NCI-H1436 (cell line): ENCODE measurements at regions not wholly inside any gene's neighbourhood (a gene's known extent, or its start where the extent isn't known, plus 50 kb on each side); places are given as distances from the start of the nearest gene placed in this dataset.
"Not testable (repeated sequence)": the region's sequence is repeated elsewhere in the genome, so short reads cannot be mapped to it uniquely, and the experiment has no call there.

Source experiments
- DNase-seq: peaks from one replicate; lab custom pipeline; 2025; lab: John Stamatoyannopoulos, UW

GRCh38 chr6:79392094-79392493 lies 145.1 kb downstream of the LCA5 start:
- DNase-seq = no peak

- no peak for DNase-seq
Observed at GRCh38 chr6:79391480-79391879, 145.8 kb downstream of the LCA5 start.

- DNase-seq = no peak
Observed at GRCh38 chr6:79385893-79386292, 151.3 kb downstream of the LCA5 start.

GRCh38 chr6:79385333-79385732 lies 150.9 kb upstream of the HMGN3 start:
- DNase-seq = no peak

GRCh38 chr6:79384845-79385244 lies 150.4 kb upstream of the HMGN3 start:
- peak; percentile 94 for DNase-seq

GRCh38 chr6:79378957-79379356 lies 144.5 kb upstream of the HMGN3 start:
- DNase-seq = no peak

DNA sequence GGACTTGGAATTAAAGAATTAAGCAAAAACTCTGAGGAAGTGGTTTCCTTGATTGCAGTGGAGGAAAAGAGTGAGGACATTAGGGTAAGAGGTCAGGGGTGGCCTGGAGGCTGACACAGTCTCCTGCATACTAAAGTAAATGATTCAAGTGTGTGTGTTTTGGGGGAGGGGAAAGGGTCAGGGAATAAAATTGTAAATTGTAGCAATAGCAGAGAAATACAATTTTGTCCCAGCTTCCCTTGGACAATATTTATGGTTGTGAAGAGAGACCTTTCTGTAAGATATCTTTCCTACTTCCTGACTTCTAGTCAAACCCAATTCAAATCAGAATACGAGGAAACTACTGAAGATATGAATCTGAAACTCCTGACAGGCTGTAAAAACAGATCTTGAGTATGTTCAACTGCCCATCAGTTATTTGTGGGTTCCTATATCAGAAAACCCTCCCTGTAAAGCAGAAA lies 143.4 kb upstream of the HMGN3 start:
- DNase-seq = no peak

GRCh38 chr6:79377047-79377446 lies 142.6 kb upstream of the HMGN3 start:
- DNase-seq = no peak

DNA sequence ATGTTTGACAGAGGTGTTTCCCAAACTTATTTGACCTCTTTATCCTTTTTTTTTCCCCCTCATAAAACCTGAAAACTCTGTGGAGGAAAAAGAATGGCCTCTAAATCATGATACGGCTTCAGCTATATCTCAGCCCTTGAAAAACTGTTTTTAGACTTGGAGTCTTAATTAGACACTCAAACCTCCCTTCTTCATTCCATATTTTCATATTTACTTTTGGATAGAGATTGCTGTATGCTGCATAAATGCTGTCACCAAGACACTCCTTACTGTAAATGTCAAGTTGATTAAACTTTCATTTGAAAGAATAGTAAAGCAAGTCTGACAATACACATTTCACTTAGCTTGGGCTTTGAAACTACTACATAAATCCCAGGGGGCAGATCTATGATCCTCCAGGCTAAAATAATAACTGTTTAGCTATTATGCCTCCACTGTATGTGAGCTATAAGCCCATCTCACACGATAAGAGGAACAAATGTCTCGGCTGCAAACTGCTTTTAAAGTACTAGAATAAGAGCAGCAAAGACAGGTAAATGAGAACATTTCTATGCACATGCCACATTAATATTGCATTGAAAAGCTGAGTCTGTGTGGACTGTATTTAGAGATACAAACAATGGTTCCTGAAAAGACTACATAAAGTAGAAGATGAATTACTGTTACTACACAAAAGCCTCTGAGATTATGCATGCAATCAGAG lies 141.3 kb upstream of the HMGN3 start:
- peak; percentile 88 for DNase-seq

GRCh38 chr6:79374308-79374707 lies 139.8 kb upstream of the HMGN3 start:
- DNase-seq = no peak

- DNase-seq = no peak
Observed at GRCh38 chr6:79373880-79374279, 139.4 kb upstream of the HMGN3 start.

DNA sequence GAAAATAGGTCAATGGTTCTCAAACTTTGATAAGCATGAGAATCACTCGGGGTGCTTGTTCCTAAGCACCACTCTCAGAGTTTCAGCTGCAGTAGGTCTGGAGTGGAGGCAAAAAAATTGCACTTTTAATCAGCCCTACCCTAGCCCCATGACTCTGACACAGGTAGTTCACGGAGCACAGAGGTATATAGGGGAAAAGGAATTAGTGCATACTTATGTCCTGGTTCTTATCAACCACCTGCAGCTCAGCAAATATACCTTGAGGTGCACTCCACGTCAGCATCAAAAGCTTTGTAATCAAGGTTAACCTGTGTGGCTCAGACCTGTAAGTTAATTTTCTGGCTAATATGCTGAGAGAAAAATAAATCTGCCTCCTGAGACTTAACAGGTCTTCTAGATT lies 138.8 kb upstream of the HMGN3 start:
- DNase-seq = no peak

DNA sequence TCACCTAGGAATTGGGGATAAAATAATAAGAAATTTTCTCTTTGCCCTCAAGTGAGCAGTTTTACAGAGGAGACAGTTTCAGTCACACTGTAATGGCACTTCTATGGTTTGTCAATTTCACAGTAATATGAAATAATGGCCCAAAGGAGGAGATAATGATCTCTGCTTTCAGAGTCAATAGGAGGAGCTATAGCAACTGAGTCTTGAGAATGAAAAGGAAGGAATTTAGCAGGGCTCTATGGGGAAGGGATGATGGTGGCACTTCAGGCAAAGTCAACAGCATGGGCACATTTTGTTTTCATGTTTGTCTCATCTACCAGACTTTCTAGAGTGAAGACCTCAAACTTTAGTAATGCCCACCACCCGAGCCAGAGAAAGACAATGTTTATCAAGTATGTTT lies 138.3 kb upstream of the HMGN3 start:
- no peak for DNase-seq

DNA sequence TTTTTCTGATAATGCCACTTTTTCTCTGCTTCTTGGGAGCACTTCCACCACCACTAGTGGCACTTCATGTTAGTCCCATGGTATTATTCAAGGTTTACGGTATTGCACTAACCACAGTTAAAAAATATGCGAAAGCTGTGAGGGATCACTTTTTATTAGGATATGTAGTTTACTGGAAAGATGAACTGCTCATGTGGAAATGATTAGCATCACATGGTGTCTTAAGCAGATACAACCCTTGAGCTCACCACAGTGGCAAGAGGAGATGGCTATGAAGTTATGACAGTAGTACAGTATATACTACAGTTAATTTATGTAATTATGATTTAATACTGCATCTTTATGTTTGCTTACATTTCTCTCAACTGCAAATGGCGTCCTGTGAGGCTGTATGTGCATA lies 134.5 kb upstream of the HMGN3 start:
- DNase-seq = no peak

- DNase-seq = not testable (repeated sequence)
Observed at GRCh38 chr6:79363441-79363840, 129.0 kb upstream of the HMGN3 start.

DNA sequence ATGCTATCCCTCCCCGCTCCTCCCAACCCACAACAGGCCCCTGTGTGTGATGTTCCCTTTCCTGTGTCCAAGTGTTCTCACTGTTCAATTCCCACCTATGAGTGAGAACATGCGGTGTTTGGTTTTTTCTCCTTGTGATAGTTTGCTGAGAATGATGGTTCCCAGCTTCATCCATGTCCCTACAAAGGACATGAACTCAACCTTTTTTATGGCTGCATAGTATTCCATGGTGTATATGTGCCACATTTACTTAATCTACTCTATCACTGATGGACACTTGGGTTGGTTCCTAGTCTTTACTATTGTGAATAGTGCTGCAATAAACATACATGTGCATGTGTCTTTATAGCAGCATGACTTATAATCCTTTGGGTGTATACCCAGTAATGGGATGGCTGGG lies 126.6 kb upstream of the HMGN3 start:
- not testable (repeated sequence) for DNase-seq

DNA sequence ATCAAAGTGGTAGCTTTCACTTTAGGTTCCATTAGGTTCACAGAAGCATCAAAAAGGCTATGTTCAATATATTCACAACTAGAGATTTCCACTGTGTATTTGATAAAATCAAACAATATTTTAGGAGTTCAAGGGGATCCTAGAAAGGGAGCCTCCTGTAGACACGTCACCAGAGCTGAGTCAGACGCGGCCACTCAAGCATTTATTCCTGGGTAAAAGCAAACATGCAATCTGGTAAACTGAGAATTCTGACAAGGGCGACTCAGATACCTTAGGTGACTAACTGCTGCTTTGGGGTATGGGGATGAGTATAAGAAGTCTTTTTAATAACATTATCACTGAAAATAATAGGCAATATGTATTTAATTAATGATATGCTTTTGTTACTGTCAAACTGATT lies 118.7 kb upstream of the HMGN3 start:
- no peak for DNase-seq

DNA sequence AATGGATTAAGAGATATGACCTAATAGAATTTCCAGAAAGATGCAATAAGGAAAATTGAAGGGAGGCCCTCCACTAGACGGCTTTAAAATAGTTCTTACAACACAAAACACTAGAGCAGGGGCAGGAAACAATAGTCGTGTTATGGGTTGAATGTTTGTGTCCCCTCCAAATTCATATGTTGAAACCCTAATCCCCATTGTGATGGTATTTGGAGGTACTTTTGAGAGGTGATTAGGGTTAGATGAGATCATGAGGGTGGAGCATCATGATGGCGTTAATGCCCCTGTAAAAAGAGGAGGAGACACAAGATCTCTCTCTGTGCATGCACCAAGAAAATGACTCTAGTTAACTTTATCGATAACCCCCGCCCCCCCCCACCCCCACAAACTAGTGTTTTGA lies 104.0 kb upstream of the HMGN3 start:
- no peak for DNase-seq

GRCh38 chr6:79335133-79335674 lies 100.7 kb upstream of the HMGN3 start:
- no peak for DNase-seq

DNA sequence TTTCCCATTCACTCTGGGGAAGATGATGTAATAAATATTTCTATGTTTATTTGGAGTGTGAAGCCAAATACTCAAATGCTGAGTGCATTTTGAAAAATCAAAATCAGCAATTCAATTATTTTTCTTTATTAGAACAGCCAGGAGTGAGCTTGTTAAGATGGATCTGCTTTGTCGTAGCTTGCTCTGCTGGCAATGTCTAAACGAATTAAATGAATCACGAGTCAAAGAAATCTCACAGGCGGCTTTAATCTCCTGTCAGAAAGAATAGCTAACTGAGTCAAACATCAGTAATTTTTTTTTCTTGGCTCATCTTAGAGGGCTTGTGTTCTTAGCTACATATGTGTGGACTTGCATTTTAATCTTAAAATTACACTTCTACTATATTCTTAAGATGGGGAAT lies 100.2 kb upstream of the HMGN3 start:
- DNase-seq = no peak

DNA sequence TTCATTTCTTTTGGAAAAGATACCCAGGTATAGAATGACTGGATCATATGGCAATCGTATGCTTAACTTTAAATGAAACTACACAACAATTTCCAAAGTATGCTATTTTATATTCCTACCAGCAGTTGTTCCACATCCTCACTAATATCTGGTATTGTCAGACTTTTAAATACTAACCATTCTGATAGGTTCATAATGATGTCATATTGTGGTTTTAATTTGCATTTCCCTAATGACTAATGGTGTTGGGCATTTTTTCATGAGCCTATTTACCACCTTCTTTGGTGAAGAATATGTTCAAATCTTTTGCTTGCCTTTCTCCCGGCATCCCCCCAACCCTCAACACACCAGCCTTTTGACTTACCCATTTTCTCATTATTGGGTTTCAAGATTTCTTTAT lies 96.2 kb upstream of the HMGN3 start:
- no peak for DNase-seq

DNA sequence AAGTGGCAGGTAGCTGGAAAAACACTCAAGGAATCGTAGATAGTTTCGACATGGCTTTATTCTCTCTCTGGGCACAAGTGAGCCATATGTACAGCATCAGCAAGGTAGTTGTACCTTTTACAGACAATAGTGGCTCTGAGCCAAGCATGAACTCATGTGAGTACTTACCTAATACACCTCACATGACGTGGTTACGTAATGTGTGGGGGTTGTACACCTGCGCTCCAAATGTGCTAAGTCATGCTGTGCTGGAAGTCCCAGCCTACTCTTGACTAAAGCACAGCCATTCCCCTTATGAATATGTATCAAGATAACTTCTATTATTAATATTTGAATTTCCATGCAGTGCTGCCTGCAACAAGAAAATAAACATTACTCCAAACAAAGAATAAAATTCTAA lies 78.8 kb upstream of the HMGN3 start:
- DNase-seq = no peak

- no peak for DNase-seq
Observed at GRCh38 chr6:79307321-79308036, 73.0 kb upstream of the HMGN3 start.
